GM06990 (cell line): ENCODE measurements at regions not wholly inside any gene's neighbourhood (a gene's known extent, or its start where the extent isn't known, plus 50 kb on each side); places are given as distances from the start of the nearest gene placed in this dataset.
"Not testable (repeated sequence)": the region's sequence is repeated elsewhere in the genome, so short reads cannot be mapped to it uniquely, and the experiment has no call there.

ENCODE experiments used
- DNase-seq: peaks from one replicate; pipeline ENCODE4 v3.0.0-alpha.2; 2011; ENCODE audit not compliant: insufficient read length; ENCODE audit errors: extremely low read depth
- H3K27me3 ChIP-seq: replicated peaks from 2 replicates; pipeline ENCODE4 v1.6.0; 2011; ENCODE audit warnings: low read length; ENCODE audit not compliant: control insufficient read depth, insufficient read depth
- H3K36me3 ChIP-seq: 2 replicates; pipeline ENCODE4 v1.5.1; 2011; ENCODE audit warnings: low read length; ENCODE audit not compliant: control insufficient read depth, insufficient read depth
- H3K4me3 ChIP-seq: replicated peaks from 2 replicates; pipeline ENCODE4 v1.5.1; 2011; ENCODE audit warnings: low read depth, mild to moderate bottlenecking, control low read depth, low read length
- TF ChIP-seq, protein P1 (sequence below): IDR thresholded peaks from 2 replicates; pipeline ENCODE4 v1.5.1; 2011; ENCODE audit warnings: low read length, control low read depth, mild to moderate bottlenecking, inconsistent platforms; ENCODE audit not compliant: insufficient read depth, poor library complexity, severe bottlenecking

DNA sequence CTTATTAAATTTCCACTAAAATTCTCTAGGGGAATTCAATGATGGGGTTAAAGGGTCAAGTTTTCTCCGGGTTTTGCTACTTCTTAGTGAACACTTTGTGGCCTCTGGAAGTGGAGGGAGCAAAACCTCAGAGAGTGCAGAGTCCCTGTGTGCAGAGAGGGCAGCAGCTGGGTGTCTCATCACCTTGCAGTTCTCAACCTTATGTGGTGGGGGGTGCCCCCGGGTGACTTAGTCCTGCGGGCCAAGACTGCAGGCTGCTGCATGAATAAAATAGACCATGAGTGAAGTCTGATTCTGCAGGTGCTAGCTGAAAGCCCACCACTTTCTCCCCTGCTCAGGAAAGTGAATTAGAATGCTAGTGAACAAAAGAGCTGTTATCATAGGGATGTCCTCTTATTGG, 191.6 kb downstream of the DLEU7 start:
- H3K4me3 ChIP-seq = no peak overlapping the region
- TF ChIP-seq, protein P1, sequence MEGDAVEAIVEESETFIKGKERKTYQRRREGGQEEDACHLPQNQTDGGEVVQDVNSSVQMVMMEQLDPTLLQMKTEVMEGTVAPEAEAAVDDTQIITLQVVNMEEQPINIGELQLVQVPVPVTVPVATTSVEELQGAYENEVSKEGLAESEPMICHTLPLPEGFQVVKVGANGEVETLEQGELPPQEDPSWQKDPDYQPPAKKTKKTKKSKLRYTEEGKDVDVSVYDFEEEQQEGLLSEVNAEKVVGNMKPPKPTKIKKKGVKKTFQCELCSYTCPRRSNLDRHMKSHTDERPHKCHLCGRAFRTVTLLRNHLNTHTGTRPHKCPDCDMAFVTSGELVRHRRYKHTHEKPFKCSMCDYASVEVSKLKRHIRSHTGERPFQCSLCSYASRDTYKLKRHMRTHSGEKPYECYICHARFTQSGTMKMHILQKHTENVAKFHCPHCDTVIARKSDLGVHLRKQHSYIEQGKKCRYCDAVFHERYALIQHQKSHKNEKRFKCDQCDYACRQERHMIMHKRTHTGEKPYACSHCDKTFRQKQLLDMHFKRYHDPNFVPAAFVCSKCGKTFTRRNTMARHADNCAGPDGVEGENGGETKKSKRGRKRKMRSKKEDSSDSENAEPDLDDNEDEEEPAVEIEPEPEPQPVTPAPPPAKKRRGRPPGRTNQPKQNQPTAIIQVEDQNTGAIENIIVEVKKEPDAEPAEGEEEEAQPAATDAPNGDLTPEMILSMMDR = no peak
- DNase-seq = no peak
- no peaks in the 10 kb centered on the region for H3K27me3 ChIP-seq
- H3K36me3 ChIP-seq = no peaks in the 10 kb centered on the region

DNA sequence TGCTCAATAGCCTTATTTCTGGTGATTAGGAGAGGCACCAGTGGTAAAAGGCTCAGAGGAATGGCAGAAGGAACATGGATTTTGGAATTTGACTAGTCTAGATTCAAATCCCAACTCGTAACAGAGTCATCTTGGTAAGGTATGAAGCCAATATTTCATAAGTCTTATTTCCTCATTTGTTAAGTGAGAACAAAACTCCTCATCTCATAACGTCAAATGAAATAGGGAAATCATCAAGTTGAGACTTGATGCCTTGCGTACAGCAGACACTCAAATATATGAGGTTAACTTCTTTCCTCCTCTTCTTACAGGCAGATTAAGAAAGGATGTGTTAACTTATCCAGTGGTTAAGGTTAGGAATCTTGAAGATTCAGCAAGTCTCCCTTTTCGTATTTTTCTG, 189.2 kb downstream of the DLEU7 start:
- Histone ChIP-seq H3K27me3 (no peaks in the 10 kb centered on the region), H3K36me3 (no peaks in the 10 kb centered on the region), H3K4me3 (no peak overlapping the region)
- no peak for DNase-seq
- TF ChIP-seq, protein P1 = no peak

- not testable (repeated sequence) for H3K27me3 ChIP-seq, H3K36me3 ChIP-seq, H3K4me3 ChIP-seq, DNase-seq
Observed at GRCh38 chr13:50661881-50662280, 181.6 kb downstream of the DLEU7 start.

- Histone ChIP-seq H3K36me3 (no peaks in the 10 kb centered on the region), H3K4me3 (no peak overlapping the region), H3K27me3 (no peaks in the 10 kb centered on the region; the same call in 1 of the 2 replicates)
- DNase-seq = no peak
- TF ChIP-seq, protein P1 = no peak
Observed at GRCh38 chr13:50664951-50665350, 178.5 kb downstream of the DLEU7 start.

- Histone ChIP-seq H3K27me3 (no peaks in the 10 kb centered on the region; the same call in 1 of the 2 replicates), H3K4me3 (no peak overlapping the region), H3K36me3 (no peaks in the 10 kb centered on the region)
- TF ChIP-seq, protein P1 = no peak
- DNase-seq = no peak
Observed at GRCh38 chr13:50668049-50668448, 175.4 kb downstream of the DLEU7 start.

DNA sequence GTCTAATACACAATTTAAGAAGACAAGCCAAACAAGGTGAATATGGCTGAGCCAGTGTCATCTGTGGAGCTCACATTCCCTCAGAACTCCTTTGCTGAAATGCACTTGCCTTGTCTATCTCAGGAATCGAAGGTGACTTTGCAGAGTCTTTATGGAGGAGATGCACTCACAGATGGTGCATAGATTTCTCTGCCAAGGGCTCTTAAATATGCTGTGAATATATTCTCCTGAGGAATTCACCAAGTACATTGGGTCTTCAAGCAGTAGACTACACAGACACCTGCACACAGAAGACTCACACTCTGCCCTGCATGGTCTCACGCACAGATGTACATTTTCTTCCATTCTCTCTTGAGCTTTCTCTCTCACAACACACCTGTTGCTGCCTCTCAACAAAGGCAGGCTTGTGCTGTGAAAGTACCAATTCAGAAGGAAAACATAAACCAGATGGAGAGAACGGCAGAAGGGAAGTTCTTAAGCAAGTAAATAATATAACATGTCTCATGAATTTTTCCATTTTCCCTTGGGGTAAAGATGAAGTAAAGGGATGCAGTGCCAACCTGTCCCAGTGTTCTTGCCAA, 174.7 kb downstream of the DLEU7 start:
- no peaks in the 10 kb centered on the region for H3K36me3 ChIP-seq
- H3K27me3 ChIP-seq = no peaks in the 10 kb centered on the region; the same call in 1 of the 2 replicates
- no peak for DNase-seq
- H3K4me3 ChIP-seq = no peak overlapping the region
- TF ChIP-seq, protein P1 = no peak
